Esophagus muscularis mucosa (tissue), 2 donors: ENCODE measurements at regions not wholly inside any gene's neighbourhood (a gene's known extent, or its start where the extent isn't known, plus 50 kb on each side); places are given as distances from the start of the nearest gene placed in this dataset.

Experiments
- POLR2A ChIP-seq: fragments of 450-650 bp; IDR thresholded peaks from one replicate; pipeline ENCODE4 v1.6.1; 2017; ENCODE audit warnings: antibody characterized with exemption, moderate library complexity, mild to moderate bottlenecking, low read depth
- POLR2AphosphoS5 ChIP-seq, 2 donors: sonication (generic); formaldehyde crosslinking; IDR thresholded peaks; one replicate each; pipeline ENCODE4 v1.6.1; 2017; ENCODE audit warnings: antibody characterized with exemption in 2 of 2

GRCh38 chr1:87953732-87954344 is 625.2 kb downstream of the LMO4 start:
- TF ChIP-seq POLR2AphosphoS5 (IDR thresholded peaks at IDR 0.05) (no peak), POLR2A (no peak)
